Stomach (tissue), 8 donors: ENCODE measurements at regions not wholly inside any gene's neighbourhood (a gene's known extent, or its start where the extent isn't known, plus 50 kb on each side); places are given as distances from the start of the nearest gene placed in this dataset.

Source experiments
- DNase-seq, 2 donors: peaks; one replicate each; pipeline versions ENCODE4 v3.0.0 to v3.0.0-alpha.2; 2013 to 2019
- H3K27ac ChIP-seq, 5 donors: fragments of 200-600 bp in 4 of 5; sonication (generic) in 4 of 5; one replicate each; pipeline ENCODE4 v1.5.1; 2013 to 2019; ENCODE audit warnings: mild to moderate bottlenecking in 1 of 5, moderate library complexity in 1 of 5
- H3K27me3 ChIP-seq, 3 donors: fragments of 200-600 bp; sonication (generic); one replicate each; pipeline ENCODE4 v1.5.1; 2017 to 2019; ENCODE audit warnings: mixed run types in 1 of 3
- H3K36me3 ChIP-seq, 4 donors: fragments of 200-600 bp; sonication (generic); 1 replicate in 3 of 4; 2 replicates in 1 of 4; pipeline ENCODE4 v1.5.1; 2016 to 2019
- H3K4me1 ChIP-seq, 4 donors: fragments of 200-600 bp; sonication (generic); one replicate each; pipeline ENCODE4 v1.5.1; 2016 to 2019
- H3K4me3 ChIP-seq, 4 donors: fragments of 200-600 bp; sonication (generic) in 3 of 4; one replicate each; pipeline ENCODE4 v1.5.1; 2016 to 2019; ENCODE audit warnings: mild to moderate bottlenecking in 1 of 4
- H3K9me3 ChIP-seq, 4 donors: fragments of 200-600 bp; sonication (generic); one replicate each; pipeline ENCODE4 v1.5.1; 2016 to 2019
- CTCF ChIP-seq, 7 experiments: fragments of 450-650 bp in 4 of 7; fragments of 200-600 bp in 3 of 7; sonication (generic) in 3 of 7; IDR thresholded peaks; one replicate each; pipeline ENCODE4 v1.5.1; 2016 to 2019; ENCODE audit warnings: antibody characterized with exemption in 7 of 7, control low read depth in 2 of 7, mild to moderate bottlenecking in 1 of 7
- EP300 ChIP-seq: sonication (generic); formaldehyde crosslinking; IDR thresholded peaks from one replicate; pipeline ENCODE4 v1.6.1; 2017; ENCODE audit warnings: antibody characterized with exemption
- POLR2A ChIP-seq, 4 donors: fragments of 450-650 bp; IDR thresholded peaks; one replicate each; pipeline ENCODE4 v1.6.1; 2016; ENCODE audit warnings: antibody characterized with exemption in 4 of 4, control low read depth in 2 of 4, mild to moderate bottlenecking in 1 of 4, moderate library complexity in 1 of 4
- POLR2AphosphoS5 ChIP-seq, 3 donors: sonication (generic); formaldehyde crosslinking; IDR thresholded peaks; one replicate each; pipeline ENCODE4 v1.6.1; 2016; ENCODE audit warnings: antibody characterized with exemption in 3 of 3
- WGBS, 5 donors: extraction: QIAGEN DNeasy Blood & Tissue Kit in 3 of 5; methylation state at CpG; one replicate each; pipeline versions ENCODE4 v1.1.5 to v1.1.7; 2013 to 2018; 5-methylcytosine and 5-hydroxymethylcytosine counted together
- intact Hi-C: fragments of 100-400 bp; cut with DNase I; formaldehyde crosslinking; loops from one replicate; pipeline ENCODE4 v1.15.1; 2023; ENCODE audit warnings: low total_unique reads
- donor health status: healthy with polysubstance abuse.
- donor health status: Bipolar disorder and iron deficiency.
- donor health status: healthy.

- H3K27me3 ChIP-seq: no peaks in the 10 kb centered on the region
- no peak overlapping the region for H3K4me3 ChIP-seq
- intact Hi-C loops: no loop called here
- TF ChIP-seq POLR2AphosphoS5 (IDR thresholded peaks at IDR 0.05) (no peak), EP300 (no peak), POLR2A (IDR thresholded peaks at IDR 0.05) (no peak), CTCF (IDR thresholded peaks at IDR 0.05) (no peak)
- H3K9me3 ChIP-seq: no peaks in the 10 kb centered on the region
- H3K27ac ChIP-seq: no peak overlapping the region
- peaks cover 11 to 38% (median 24%) of the 10 kb centered on the region in 4 donors for H3K4me1 ChIP-seq
- 95 to 99% (median 98%) methylated on average over 6 of the region's 6 CpGs for WGBS, 5 donors
- no peaks in the 10 kb centered on the region for H3K36me3 ChIP-seq
- DNase-seq: no peak
These were observed 191.0 kb upstream of the ARL4C start for GRCh38 chr2:234687718-234688475.

- H3K9me3 ChIP-seq: no peaks in the 10 kb centered on the region
- no peak for TF ChIP-seq POLR2AphosphoS5 (IDR thresholded peaks at IDR 0.05)
- TF ChIP-seq POLR2A (IDR thresholded peaks at IDR 0.05): no peak
- no peak for TF ChIP-seq EP300
- no peak for TF ChIP-seq CTCF (IDR thresholded peaks at IDR 0.05)
- H3K4me1 ChIP-seq: peaks cover 11 to 22% (median 17%) of the 10 kb centered on the region in 4 donors
- DNase-seq: no peak
- H3K27me3 ChIP-seq: no peaks in the 10 kb centered on the region
- WGBS, 5 donors: 46 to 63% (median 57%) methylated on average over 4 of the region's 4 CpGs
- no peak overlapping the region for H3K27ac ChIP-seq
- intact Hi-C loops: no loop called here
- no peaks in the 10 kb centered on the region for H3K36me3 ChIP-seq
- H3K4me3 ChIP-seq: no peak overlapping the region
These were observed 189.4 kb upstream of the ARL4C start for GRCh38 chr2:234686088-234686890.

GRCh38 chr2:234684466-234684865 is 187.6 kb upstream of the ARL4C start:
- TF ChIP-seq POLR2A (IDR thresholded peaks at IDR 0.05) (no peak), CTCF (IDR thresholded peaks at IDR 0.05) (no peak), EP300 (no peak), POLR2AphosphoS5 (IDR thresholded peaks at IDR 0.05) (no peak)
- peaks cover 0 to 16% (median 11%) of the 10 kb centered on the region in 4 donors for H3K4me1 ChIP-seq
- H3K27ac ChIP-seq: no peak overlapping the region
- WGBS, 5 donors: 31 to 57% (median 34%) methylated on average over 1 of the region's 1 CpG
- H3K4me3 ChIP-seq: no peak overlapping the region
- intact Hi-C loops: no loop called here
- no peaks in the 10 kb centered on the region for H3K27me3 ChIP-seq
- DNase-seq: no peak
- no peaks in the 10 kb centered on the region for H3K9me3 ChIP-seq
- no peaks in the 10 kb centered on the region for H3K36me3 ChIP-seq

- Histone ChIP-seq H3K27ac (no peak overlapping the region), H3K36me3 (no peaks in the 10 kb centered on the region), H3K27me3 (no peaks in the 10 kb centered on the region), H3K4me3 (no peak overlapping the region), H3K9me3 (no peaks in the 10 kb centered on the region), H3K4me1 (peaks cover 0 to 17% (median 10%) of the 10 kb centered on the region in 4 donors)
- 44 to 67% (median 52%) methylated on average over 3 of the region's 3 CpGs for WGBS, 5 donors
- intact Hi-C loops: no loop called here
- DNase-seq: no peak
- TF ChIP-seq POLR2AphosphoS5 (IDR thresholded peaks at IDR 0.05) (no peak), POLR2A (IDR thresholded peaks at IDR 0.05) (no peak)
These were observed 187.1 kb upstream of the ARL4C start for GRCh38 chr2:234683950-234684349.
